HFFc6 (cell line): ENCODE measurements at regions not wholly inside any gene's neighbourhood (a gene's known extent, or its start where the extent isn't known, plus 50 kb on each side); places are given as distances from the start of the nearest gene placed in this dataset.

Source experiments
- DNase-seq: peaks from one replicate; pipeline ENCODE4 v3.0.0-alpha.2; 2018
- H3K27ac Mint-ChIP-seq: 2 replicates; pipeline ENCODE4 v1.8.0; 2020; ENCODE audit warnings: mild to moderate bottlenecking, mixed read lengths
- H3K27me3 Mint-ChIP-seq: 2 replicates; pipeline ENCODE4 v1.8.0; 2021; ENCODE audit warnings: mild to moderate bottlenecking, moderate library complexity, mixed read lengths; ENCODE audit not compliant: insufficient read depth
- H3K36me3 Mint-ChIP-seq: 2 replicates; pipeline ENCODE4 v1.8.0; 2021; ENCODE audit warnings: low read depth, mixed read lengths
- H3K4me1 Mint-ChIP-seq: 2 replicates; pipeline ENCODE4 v1.8.0; 2020; ENCODE audit warnings: low read depth, mixed read lengths
- H3K4me3 Mint-ChIP-seq: 2 replicates; pipeline ENCODE4 v1.8.0; 2020; ENCODE audit warnings: mild to moderate bottlenecking, moderate library complexity, mixed read lengths
- H3K9me3 Mint-ChIP-seq: 2 replicates; pipeline ENCODE4 v1.8.0; 2020; ENCODE audit warnings: mild to moderate bottlenecking, mixed read lengths
- CTCF ChIP-seq: fragments of 200-600 bp; sonication (generic); IDR thresholded peaks from 2 replicates; pipeline ENCODE4 v1.5.0; 2021; ENCODE audit warnings: antibody characterized with exemption, mild to moderate bottlenecking

- H3K27me3 Mint-ChIP-seq, result no peaks in the 10 kb centered on the region; the same call in 1 of the 2 replicates
- H3K4me1 Mint-ChIP-seq, result peaks cover 4% of the 10 kb centered on the region
- TF ChIP-seq CTCF, result no peak
- no peak for DNase-seq
- no peak overlapping the region for H3K27ac Mint-ChIP-seq
- no peaks in the 10 kb centered on the region for H3K36me3 Mint-ChIP-seq
- H3K9me3 Mint-ChIP-seq, result no peaks in the 10 kb centered on the region
- no peak overlapping the region for H3K4me3 Mint-ChIP-seq
These were observed 125.3 kb upstream of the KLF7 start for GRCh38 chr2:207290833-207291624.

- no peak for DNase-seq
- Mint-ChIP-seq H3K36me3 (no peaks in the 10 kb centered on the region), H3K27ac (no peak overlapping the region), H3K27me3 (no peaks in the 10 kb centered on the region; the same call in 1 of the 2 replicates), H3K4me1 (peaks cover 3% of the 10 kb centered on the region; the same call in 1 of the 2 replicates), H3K4me3 (no peak overlapping the region), H3K9me3 (no peaks in the 10 kb centered on the region)
- no peak for TF ChIP-seq CTCF
These were observed 126.0 kb upstream of the KLF7 start for GRCh38 chr2:207291625-207292252.

DNA sequence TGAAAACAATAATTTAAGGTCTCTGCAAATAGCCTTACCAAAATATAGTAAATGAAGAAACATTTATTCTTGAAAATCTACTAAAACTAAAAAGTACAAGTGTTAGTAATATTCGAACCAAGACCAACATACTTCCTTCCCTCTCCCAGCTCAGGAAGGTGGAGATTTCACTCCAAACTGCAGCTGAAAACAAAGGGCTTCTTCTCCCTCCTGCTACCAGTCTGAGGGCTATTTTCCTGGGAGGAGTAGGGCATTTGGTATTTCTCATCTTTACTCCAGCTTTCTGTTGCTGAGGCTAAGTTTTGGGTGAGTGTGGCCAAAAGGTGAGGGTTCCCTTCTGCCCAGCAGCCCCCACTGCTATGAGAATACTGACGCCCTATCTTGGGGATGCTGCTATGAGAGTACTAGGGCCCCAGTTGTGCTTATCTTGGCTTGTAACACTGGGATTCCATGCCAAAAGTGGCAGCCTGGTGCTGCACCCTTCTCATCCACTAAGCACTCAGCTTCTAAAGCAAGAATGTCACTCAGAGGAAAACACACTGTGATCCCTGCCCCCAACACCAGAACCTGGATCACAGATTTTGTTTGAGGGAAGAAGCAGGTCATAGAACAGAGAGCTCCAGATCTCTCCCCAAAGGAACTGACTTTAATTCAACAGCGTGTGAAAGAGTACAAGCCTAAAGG lies 130.7 kb upstream of the KLF7 start:
- Mint-ChIP-seq H3K4me1 (peaks cover 5% of the 10 kb centered on the region; the same call in 1 of the 2 replicates), H3K27me3 (no peaks in the 10 kb centered on the region; the same call in 1 of the 2 replicates), H3K9me3 (no peaks in the 10 kb centered on the region), H3K27ac (no peak overlapping the region), H3K4me3 (no peak overlapping the region), H3K36me3 (no peaks in the 10 kb centered on the region)
- TF ChIP-seq CTCF, result no peak
- DNase-seq, result no peak

DNA sequence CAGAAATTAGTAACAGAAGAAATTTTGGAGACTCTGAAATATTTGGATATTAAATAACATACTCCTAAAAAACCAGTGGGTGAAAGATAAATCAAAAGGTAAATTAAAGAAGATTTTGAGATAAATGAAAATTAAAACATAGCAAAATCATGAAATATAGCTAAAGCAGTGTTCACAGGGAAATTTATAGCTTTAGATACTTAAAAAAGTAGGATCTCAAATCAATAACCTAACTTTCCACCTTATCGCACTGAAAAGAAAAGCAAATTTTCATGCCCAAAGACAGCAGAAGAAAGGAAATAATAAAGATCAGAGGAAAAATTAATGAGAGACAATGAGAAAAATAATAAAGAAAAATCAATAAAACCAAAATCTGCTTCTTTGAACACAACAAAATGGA lies 135.1 kb upstream of the KLF7 start:
- Mint-ChIP-seq H3K4me1 (peaks cover 5% of the 10 kb centered on the region; the same call in 1 of the 2 replicates), H3K36me3 (no peaks in the 10 kb centered on the region), H3K27ac (no peak overlapping the region)

More for the DNA sequence above, 135.1 kb upstream of the KLF7 start:
- H3K27me3 Mint-ChIP-seq, result no peaks in the 10 kb centered on the region; the same call in 1 of the 2 replicates
- TF ChIP-seq CTCF, result no peak
- no peaks in the 10 kb centered on the region for H3K9me3 Mint-ChIP-seq
- no peak overlapping the region for H3K4me3 Mint-ChIP-seq
- no peak for DNase-seq
